Prostate gland (tissue), 2 donors: ENCODE measurements at regions not wholly inside any gene's neighbourhood (a gene's known extent, or its start where the extent isn't known, plus 50 kb on each side); places are given as distances from the start of the nearest gene placed in this dataset.

Source experiments
- POLR2AphosphoS5 ChIP-seq: sonication (generic); formaldehyde crosslinking; IDR thresholded peaks from one replicate; pipeline ENCODE4 v1.6.1; 2017; ENCODE audit warnings: antibody characterized with exemption
- TF ChIP-seq, protein P1 (sequence below), 4 experiments: fragments of 200-600 bp in 2 of 4; fragments of 450-650 bp in 2 of 4; sonication (generic) in 2 of 4; IDR thresholded peaks; 1 replicate in 3 of 4; 2 replicates in 1 of 4; pipeline ENCODE4 v1.5.1; 2016 to 2019; ENCODE audit warnings: antibody characterized with exemption in 4 of 4, mild to moderate bottlenecking in 2 of 4, moderate library complexity in 2 of 4

DNA sequence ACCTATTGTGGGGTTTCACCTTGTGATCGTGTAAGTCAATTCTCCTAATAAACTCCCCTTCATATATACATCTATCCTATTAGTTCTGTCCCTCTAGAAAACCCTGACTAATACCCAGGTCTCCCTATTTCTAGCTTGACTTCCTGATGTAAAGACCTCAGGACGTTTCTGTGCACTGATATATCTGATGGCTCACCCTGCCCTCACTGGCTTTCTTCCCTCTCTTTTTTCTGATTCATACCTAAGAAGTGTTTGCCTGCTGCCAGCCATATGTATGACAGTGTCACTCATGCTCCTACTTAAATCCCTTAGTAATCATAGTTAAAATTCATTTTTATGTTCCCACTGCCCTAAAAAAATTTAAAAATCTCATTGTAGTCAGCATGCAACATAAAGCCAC lies 124.8 kb upstream of the CCNG1 start:
- TF ChIP-seq, protein P1, sequence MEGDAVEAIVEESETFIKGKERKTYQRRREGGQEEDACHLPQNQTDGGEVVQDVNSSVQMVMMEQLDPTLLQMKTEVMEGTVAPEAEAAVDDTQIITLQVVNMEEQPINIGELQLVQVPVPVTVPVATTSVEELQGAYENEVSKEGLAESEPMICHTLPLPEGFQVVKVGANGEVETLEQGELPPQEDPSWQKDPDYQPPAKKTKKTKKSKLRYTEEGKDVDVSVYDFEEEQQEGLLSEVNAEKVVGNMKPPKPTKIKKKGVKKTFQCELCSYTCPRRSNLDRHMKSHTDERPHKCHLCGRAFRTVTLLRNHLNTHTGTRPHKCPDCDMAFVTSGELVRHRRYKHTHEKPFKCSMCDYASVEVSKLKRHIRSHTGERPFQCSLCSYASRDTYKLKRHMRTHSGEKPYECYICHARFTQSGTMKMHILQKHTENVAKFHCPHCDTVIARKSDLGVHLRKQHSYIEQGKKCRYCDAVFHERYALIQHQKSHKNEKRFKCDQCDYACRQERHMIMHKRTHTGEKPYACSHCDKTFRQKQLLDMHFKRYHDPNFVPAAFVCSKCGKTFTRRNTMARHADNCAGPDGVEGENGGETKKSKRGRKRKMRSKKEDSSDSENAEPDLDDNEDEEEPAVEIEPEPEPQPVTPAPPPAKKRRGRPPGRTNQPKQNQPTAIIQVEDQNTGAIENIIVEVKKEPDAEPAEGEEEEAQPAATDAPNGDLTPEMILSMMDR (IDR thresholded peaks at IDR 0.05) = no peak
- TF ChIP-seq POLR2AphosphoS5 = no peak
